Smooth muscle cell (in vitro differentiated cells): ENCODE measurements at regions not wholly inside any gene's neighbourhood (a gene's known extent, or its start where the extent isn't known, plus 50 kb on each side); places are given as distances from the start of the nearest gene placed in this dataset.

Experiments used
- DNase-seq: peaks from one replicate; lab custom pipeline; 2025; ENCODE audit not compliant: unreplicated experiment; lab: John Stamatoyannopoulos, UW
- H2AFZ ChIP-seq: fragments of 200-600 bp; sonication (generic); 2 replicates; pipeline ENCODE4 v1.6.0; 2016; ENCODE audit warnings: antibody characterized with exemption, low read depth, mild to moderate bottlenecking
- H3F3A ChIP-seq: fragments of 200-600 bp; sonication (generic); 2 replicates; pipeline ENCODE4 v1.6.0; 2017; ENCODE audit warnings: antibody characterized with exemption, low read depth
- H3K27ac ChIP-seq: fragments of 200-600 bp; sonication (generic); 2 replicates; pipeline ENCODE4 v1.5.1; 2016; ENCODE audit warnings: low read depth, mild to moderate bottlenecking
- H3K27me3 ChIP-seq: fragments of 200-600 bp; sonication (generic); 2 replicates; pipeline ENCODE4 v1.6.1; 2016; ENCODE audit warnings: low read depth, mild to moderate bottlenecking
- H3K36me3 ChIP-seq: fragments of 200-600 bp; sonication (generic); 2 replicates; pipeline ENCODE4 v1.5.1; 2016; ENCODE audit warnings: low read depth
- H3K4me1 ChIP-seq: fragments of 200-600 bp; sonication (generic); 2 replicates; pipeline ENCODE4 v1.5.1; 2016; ENCODE audit warnings: low read depth
- H3K4me2 ChIP-seq: fragments of 200-600 bp; sonication (generic); 2 replicates; pipeline ENCODE4 v1.6.0; 2016; ENCODE audit warnings: mild to moderate bottlenecking
- H3K4me3 ChIP-seq: fragments of 200-600 bp; sonication (generic); 2 replicates; pipeline ENCODE4 v1.5.1; 2016; ENCODE audit warnings: mild to moderate bottlenecking
- H3K79me2 ChIP-seq: fragments of 200-600 bp; sonication (generic); 2 replicates; pipeline ENCODE4 v1.6.0; 2016; ENCODE audit warnings: low read depth, mild to moderate bottlenecking
- H3K9ac ChIP-seq: fragments of 200-600 bp; sonication (generic); 2 replicates; pipeline ENCODE4 v1.6.0; 2016; ENCODE audit warnings: low read depth
- H3K9me3 ChIP-seq: fragments of 200-600 bp; sonication (generic); replicated peaks from 2 replicates; pipeline ENCODE4 v1.5.1; 2016; ENCODE audit warnings: low read depth
- H4K20me1 ChIP-seq: fragments of 200-600 bp; sonication (generic); 2 replicates; pipeline ENCODE4 v1.6.0; 2016; ENCODE audit warnings: low read depth
- CTCF ChIP-seq: fragments of 200-600 bp; sonication (generic); IDR thresholded peaks from 2 replicates; pipeline ENCODE4 v1.5.1; 2017; ENCODE audit warnings: borderline replicate concordance, mild to moderate bottlenecking, antibody characterized with exemption; ENCODE audit not compliant: insufficient read depth, poor library complexity, severe bottlenecking
- WGBS: methylation state at CpG from one replicate; pipeline ENCODE4 v1.1.7; 2016; ENCODE audit warnings: low lambda C conversion rate; 5-methylcytosine and 5-hydroxymethylcytosine counted together

- Histone ChIP-seq H3K9ac (no peak overlapping the region), H3F3A (no peaks in the 10 kb centered on the region), H4K20me1 (no peaks in the 10 kb centered on the region), H3K4me2 (no peak overlapping the region), H3K4me3 (no peak overlapping the region), H3K79me2 (no peaks in the 10 kb centered on the region), H3K27ac (no peak overlapping the region), H3K4me1 (no peaks in the 10 kb centered on the region), H2AFZ (no peak overlapping the region), H3K9me3 (no peaks in the 10 kb centered on the region), H3K27me3 (peaks cover 14% of the 10 kb centered on the region), H3K36me3 (no peaks in the 10 kb centered on the region)
- TF ChIP-seq CTCF = peak; percentile 26
- no peak for DNase-seq
- 85% methylated on average over 41 of the region's 42 CpGs for WGBS
These were observed 115.1 kb upstream of the FRMD1 start for GRCh38 chr6:168193816-168194721.

GRCh38 chr6:168192901-168193815, 114.1 kb upstream of the FRMD1 start:
- TF ChIP-seq CTCF = no peak
- Histone ChIP-seq H3K4me3 (no peak overlapping the region), H3K27me3 (peaks cover 14% of the 10 kb centered on the region), H3K4me1 (no peaks in the 10 kb centered on the region), H4K20me1 (no peaks in the 10 kb centered on the region), H3K79me2 (no peaks in the 10 kb centered on the region), H2AFZ (no peak overlapping the region), H3K27ac (no peak overlapping the region), H3K4me2 (no peak overlapping the region), H3K9ac (no peak overlapping the region), H3F3A (no peaks in the 10 kb centered on the region), H3K9me3 (no peaks in the 10 kb centered on the region), H3K36me3 (no peaks in the 10 kb centered on the region)
- DNase-seq = no peak
- 95% methylated on average over 44 of the region's 47 CpGs for WGBS

- Histone ChIP-seq H3K9ac (no peak overlapping the region), H3F3A (no peaks in the 10 kb centered on the region), H3K79me2 (no peaks in the 10 kb centered on the region), H3K4me2 (no peak overlapping the region), H3K27me3 (peaks cover 14% of the 10 kb centered on the region), H3K9me3 (no peaks in the 10 kb centered on the region), H4K20me1 (no peaks in the 10 kb centered on the region), H3K36me3 (no peaks in the 10 kb centered on the region), H2AFZ (no peak overlapping the region), H3K27ac (no peak overlapping the region), H3K4me1 (no peaks in the 10 kb centered on the region), H3K4me3 (no peak overlapping the region)
- WGBS = 84% methylated on average over 16 of the region's 16 CpGs
- no peak for DNase-seq
- TF ChIP-seq CTCF = no peak
These were observed 113.3 kb upstream of the FRMD1 start for GRCh38 chr6:168192195-168192900.
